Lower leg skin (tissue), 3 donors: ENCODE measurements at regions not wholly inside any gene's neighbourhood (a gene's known extent, or its start where the extent isn't known, plus 50 kb on each side); places are given as distances from the start of the nearest gene placed in this dataset.

ENCODE experiments used
- CTCF ChIP-seq, 3 donors: fragments of 450-650 bp; IDR thresholded peaks; one replicate each; pipeline ENCODE4 v1.5.1; 2016; ENCODE audit warnings: antibody characterized with exemption in 3 of 3, mild to moderate bottlenecking in 3 of 3, moderate library complexity in 2 of 3
- POLR2A ChIP-seq, 2 donors: fragments of 450-650 bp; IDR thresholded peaks; one replicate each; pipeline ENCODE4 v1.6.1; 2016 to 2017; ENCODE audit warnings: antibody characterized with exemption in 2 of 2, mild to moderate bottlenecking in 1 of 2, moderate library complexity in 1 of 2

DNA sequence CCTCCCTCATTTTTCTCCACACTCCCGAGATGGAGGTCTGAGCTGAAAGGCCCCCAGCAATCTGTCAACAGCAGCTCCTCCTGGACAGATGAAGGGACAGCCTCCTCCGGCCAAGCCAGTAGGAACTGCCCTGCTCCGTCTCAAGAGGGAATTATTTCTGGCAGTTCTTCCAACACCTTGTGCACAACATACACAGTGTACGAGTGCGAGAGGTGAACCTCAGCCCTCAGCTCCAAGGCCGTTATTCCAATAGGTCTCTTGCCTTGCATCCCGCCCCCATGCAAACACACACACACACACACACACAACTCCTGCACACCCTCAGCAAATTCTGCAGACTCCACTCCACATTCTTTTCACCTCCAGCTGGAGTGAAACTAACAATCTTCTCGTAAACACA lies 181.7 kb upstream of the FAR2 start:
- no peak for TF ChIP-seq CTCF (IDR thresholded peaks at IDR 0.05)
- no peak for TF ChIP-seq POLR2A (IDR thresholded peaks at IDR 0.05)
